Lung (tissue), 11 donors: ENCODE measurements at regions not wholly inside any gene's neighbourhood (a gene's known extent, or its start where the extent isn't known, plus 50 kb on each side); places are given as distances from the start of the nearest gene placed in this dataset.

Experiments used
- ATAC-seq: fragments of 200-7000 bp; cut with Tn5 transposase; one replicate; pipeline ENCODE4 v1.9.1; 2020; ENCODE audit warnings: moderate number of reproducible peaks; ENCODE audit not compliant: insufficient read depth, low FRiP score
- DNase-seq, 3 donors: peaks; one replicate each; pipeline ENCODE4 v3.0.0-alpha.2; 2013 to 2017
- H3K27ac ChIP-seq, 2 donors: one replicate each; pipeline ENCODE4 v1.5.1; 2013; ENCODE audit warnings: mild to moderate bottlenecking in 2 of 2, moderate library complexity in 2 of 2, control low read depth in 1 of 2, inconsistent platforms in 1 of 2, low read depth in 1 of 2, low read length in 1 of 2
- H3K27me3 ChIP-seq, 3 donors: one replicate each; pipeline ENCODE4 v1.5.1; 2013; ENCODE audit warnings: low read length in 2 of 3; ENCODE audit not compliant: control insufficient read depth in 3 of 3, insufficient read depth in 3 of 3
- H3K36me3 ChIP-seq, 4 donors: one replicate each; pipeline ENCODE4 v1.5.1; 2013; ENCODE audit warnings: low read length in 4 of 4, mild to moderate bottlenecking in 1 of 4, moderate library complexity in 1 of 4; ENCODE audit not compliant: control insufficient read depth in 4 of 4, insufficient read depth in 4 of 4
- H3K4me1 ChIP-seq, 5 donors: one replicate each; pipeline ENCODE4 v1.5.1; 2013; ENCODE audit warnings: low read length in 5 of 5, mild to moderate bottlenecking in 2 of 5, moderate library complexity in 1 of 5; ENCODE audit not compliant: control insufficient read depth in 5 of 5, insufficient read depth in 5 of 5
- H3K4me3 ChIP-seq: one replicate; pipeline ENCODE4 v1.5.1; 2013; ENCODE audit warnings: mild to moderate bottlenecking, control low read depth, moderate library complexity
- H3K9ac ChIP-seq, 2 donors: one replicate each; pipeline ENCODE4 v1.5.1; 2013; ENCODE audit warnings: low read length in 2 of 2, control low read depth in 1 of 2; ENCODE audit not compliant: insufficient read depth in 1 of 2
- H3K9me3 ChIP-seq, 4 donors: one replicate each; pipeline ENCODE4 v1.5.1; 2013; ENCODE audit warnings: low read length in 3 of 4, mild to moderate bottlenecking in 1 of 4, moderate library complexity in 1 of 4; ENCODE audit not compliant: control insufficient read depth in 4 of 4, insufficient read depth in 3 of 4
- WGBS, 2 donors: extraction: QIAGEN DNeasy Blood & Tissue Kit; methylation state at CpG; one replicate each; pipeline ENCODE4 v1.1.7; 2013; 5-methylcytosine and 5-hydroxymethylcytosine counted together
- TF ChIP-seq, protein P1 (sequence below): IDR thresholded peaks from 2 replicates; pipeline ENCODE4 v1.5.1; 2012; ENCODE audit warnings: mild to moderate bottlenecking; ENCODE audit errors: control extremely low read depth, extremely low read depth
- donor health status: control.
- donor health status: control.
- donor health status: Bipolar disorder and iron deficiency.
- donor health status: healthy.
- donor health status: DM: yes; HTN: yes; CAD: no.

DNA sequence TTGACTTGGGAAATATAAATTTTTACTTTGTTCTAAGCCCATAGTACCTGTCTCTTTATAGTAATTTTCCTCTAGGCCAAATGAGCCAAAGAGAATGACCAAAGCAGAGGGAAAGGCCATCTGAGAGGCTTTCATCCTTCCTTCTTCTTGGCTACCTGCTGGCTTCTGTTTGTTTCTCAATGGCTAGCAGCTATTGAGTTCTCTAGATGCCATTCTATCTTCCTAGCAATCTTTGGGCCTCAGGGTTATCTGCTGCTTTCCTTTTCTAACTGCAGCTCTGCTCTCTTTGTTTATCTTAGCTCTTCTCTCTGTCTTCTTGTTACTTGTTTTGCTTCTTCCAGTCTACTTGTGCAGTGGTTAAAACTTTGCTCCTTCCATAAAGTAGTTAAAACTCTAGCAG, 601.1 kb upstream of the NRXN1 start:
- Histone ChIP-seq H3K4me3 (no peak overlapping the region), H3K9me3 (no peaks in the 10 kb centered on the region), H3K4me1 (no peaks in the 10 kb centered on the region), H3K36me3 (no peaks in the 10 kb centered on the region), H3K27ac (no peak overlapping the region), H3K9ac (no peak overlapping the region), H3K27me3 (no peaks in the 10 kb centered on the region)
- no peak for ATAC-seq
- TF ChIP-seq, protein P1, sequence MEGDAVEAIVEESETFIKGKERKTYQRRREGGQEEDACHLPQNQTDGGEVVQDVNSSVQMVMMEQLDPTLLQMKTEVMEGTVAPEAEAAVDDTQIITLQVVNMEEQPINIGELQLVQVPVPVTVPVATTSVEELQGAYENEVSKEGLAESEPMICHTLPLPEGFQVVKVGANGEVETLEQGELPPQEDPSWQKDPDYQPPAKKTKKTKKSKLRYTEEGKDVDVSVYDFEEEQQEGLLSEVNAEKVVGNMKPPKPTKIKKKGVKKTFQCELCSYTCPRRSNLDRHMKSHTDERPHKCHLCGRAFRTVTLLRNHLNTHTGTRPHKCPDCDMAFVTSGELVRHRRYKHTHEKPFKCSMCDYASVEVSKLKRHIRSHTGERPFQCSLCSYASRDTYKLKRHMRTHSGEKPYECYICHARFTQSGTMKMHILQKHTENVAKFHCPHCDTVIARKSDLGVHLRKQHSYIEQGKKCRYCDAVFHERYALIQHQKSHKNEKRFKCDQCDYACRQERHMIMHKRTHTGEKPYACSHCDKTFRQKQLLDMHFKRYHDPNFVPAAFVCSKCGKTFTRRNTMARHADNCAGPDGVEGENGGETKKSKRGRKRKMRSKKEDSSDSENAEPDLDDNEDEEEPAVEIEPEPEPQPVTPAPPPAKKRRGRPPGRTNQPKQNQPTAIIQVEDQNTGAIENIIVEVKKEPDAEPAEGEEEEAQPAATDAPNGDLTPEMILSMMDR, result no peak
- DNase-seq, result no peak

DNA sequence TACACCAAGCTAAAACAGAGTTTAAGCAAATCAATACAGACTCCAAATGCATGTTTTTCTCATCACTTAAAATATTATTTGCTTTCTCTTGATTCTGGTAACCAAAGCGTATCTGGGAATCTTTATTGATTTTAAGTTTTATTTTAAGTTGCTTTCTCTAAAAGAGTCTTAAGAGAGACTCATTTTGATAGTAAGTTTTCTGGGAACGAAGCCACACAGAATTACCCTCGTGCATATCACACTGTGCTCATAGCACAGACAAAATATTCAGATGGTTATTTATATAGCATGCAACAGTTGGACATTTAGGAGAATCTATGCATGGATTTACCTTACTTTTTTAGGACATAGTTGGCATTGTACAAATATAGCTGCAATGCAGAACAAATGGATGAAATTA, 597.5 kb upstream of the NRXN1 start:
- Histone ChIP-seq H3K36me3 (no peaks in the 10 kb centered on the region), H3K9me3 (no peaks in the 10 kb centered on the region), H3K27ac (no peak overlapping the region), H3K4me1 (no peaks in the 10 kb centered on the region), H3K27me3 (no peaks in the 10 kb centered on the region), H3K9ac (no peak overlapping the region), H3K4me3 (no peak overlapping the region)
- WGBS, 2 donors, result 74 to 86% methylated on average over 3 of the region's 3 CpGs
- ATAC-seq (no peak), DNase-seq (no peak)
- TF ChIP-seq, protein P1, result no peak

DNA sequence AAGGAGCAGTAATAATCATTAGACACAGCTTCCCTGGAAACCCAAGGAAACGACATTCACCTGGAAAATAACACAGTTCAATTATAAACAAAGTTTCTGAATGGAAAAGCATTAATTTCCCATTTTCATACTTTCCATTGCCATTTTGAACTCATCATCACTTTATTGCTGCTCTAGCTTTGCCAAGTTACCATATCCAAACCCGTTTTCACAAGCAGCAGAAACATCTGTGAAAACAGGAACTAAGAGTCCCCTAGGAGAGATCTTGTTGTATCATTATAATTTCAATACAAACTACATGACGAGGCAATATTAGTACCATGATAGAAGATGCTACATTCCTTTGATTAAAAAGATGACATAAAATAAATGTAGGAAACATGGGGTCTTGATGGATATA, 597.0 kb upstream of the NRXN1 start:
- Histone ChIP-seq H3K4me1 (no peaks in the 10 kb centered on the region), H3K36me3 (no peaks in the 10 kb centered on the region), H3K27me3 (no peaks in the 10 kb centered on the region), H3K4me3 (no peak overlapping the region), H3K27ac (no peak overlapping the region), H3K9ac (no peak overlapping the region), H3K9me3 (no peaks in the 10 kb centered on the region)
- DNase-seq, result no peak
- WGBS, 2 donors, result 58 to 67% methylated on average over 3 of the region's 3 CpGs
- no peak for ATAC-seq
- TF ChIP-seq, protein P1, result no peak

DNA sequence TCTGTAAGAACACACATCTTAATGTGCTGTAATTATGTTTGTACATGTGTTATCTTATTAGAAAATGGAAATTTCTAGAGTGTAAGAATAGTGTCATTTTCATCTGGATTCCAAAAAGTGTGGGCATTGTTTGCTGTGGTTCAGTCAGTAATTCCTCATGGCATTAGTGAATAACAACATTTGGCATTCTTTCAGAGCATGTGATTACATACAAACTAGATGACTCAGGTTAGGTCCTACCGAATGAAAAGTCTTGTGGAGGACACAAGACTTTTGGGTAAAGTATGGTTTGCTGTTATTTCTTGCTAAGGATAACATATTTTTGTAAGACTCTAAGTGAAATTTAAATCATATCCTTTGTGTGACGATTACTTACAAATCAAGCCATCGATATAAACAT, 593.1 kb upstream of the NRXN1 start:
- Histone ChIP-seq H3K27ac (no peak overlapping the region), H3K9me3 (peaks cover 0 to 2% (median 0%) of the 10 kb centered on the region in 4 donors), H3K4me3 (no peak overlapping the region), H3K4me1 (no peaks in the 10 kb centered on the region), H3K36me3 (no peaks in the 10 kb centered on the region), H3K9ac (no peak overlapping the region), H3K27me3 (no peaks in the 10 kb centered on the region)
- no peak for DNase-seq
- TF ChIP-seq, protein P1, result no peak
- no peak for ATAC-seq
- 83 to 87% methylated on average over 3 of the region's 3 CpGs for WGBS, 2 donors
